GM19239 (cell line): ENCODE measurements at regions not wholly inside any gene's neighbourhood (a gene's known extent, or its start where the extent isn't known, plus 50 kb on each side); places are given as distances from the start of the nearest gene placed in this dataset.
"Not testable (repeated sequence)": the region's sequence is repeated elsewhere in the genome, so short reads cannot be mapped to it uniquely, and the experiment has no call there.

Source experiments
- DNase-seq: peaks from one replicate; pipeline ENCODE4 v3.0.0; 2011; ENCODE audit warnings: low spot score; ENCODE audit not compliant: insufficient read length
- FAIRE-seq: peaks from 2 replicates; lab custom pipeline; 2011; peaks lifted over from hg19 to GRCh38; lab: Jason Lieb, UNC

GRCh38 chr1:148222399-148223159 is 70.5 kb upstream of the NBPF11 start:
- DNase-seq, FAIRE-seq: not testable (repeated sequence)

GRCh38 chr1:148221593-148221992 is 69.5 kb upstream of the NBPF11 start:
- DNase-seq, FAIRE-seq: not testable (repeated sequence)

- not testable (repeated sequence) for FAIRE-seq, DNase-seq
Observed at GRCh38 chr1:148219229-148219628, 67.1 kb upstream of the NBPF11 start.

GRCh38 chr1:148211191-148211590 is 59.1 kb upstream of the NBPF11 start:
- FAIRE-seq, DNase-seq: not testable (repeated sequence)

GRCh38 chr1:148210624-148211023 is 58.5 kb upstream of the NBPF11 start:
- not testable (repeated sequence) for FAIRE-seq, DNase-seq

GRCh38 chr1:148210166-148210565 is 58.1 kb upstream of the NBPF11 start:
- FAIRE-seq, DNase-seq: not testable (repeated sequence)

GRCh38 chr1:148202013-148202412 is 49.9 kb upstream of the NBPF11 start:
- not testable (repeated sequence) for FAIRE-seq, DNase-seq
